HFF-Myc (cell line): ENCODE measurements at regions not wholly inside any gene's neighbourhood (a gene's known extent, or its start where the extent isn't known, plus 50 kb on each side); places are given as distances from the start of the nearest gene placed in this dataset.
"Not testable (repeated sequence)": the region's sequence is repeated elsewhere in the genome, so short reads cannot be mapped to it uniquely, and the experiment has no call there.

Source experiments
- DNase-seq: peaks from one replicate; pipeline ENCODE4 v3.0.0-alpha.2; 2011; ENCODE audit warnings: low read depth; ENCODE audit errors: extremely low read depth
- H3K4me3 ChIP-seq: replicated peaks from 2 replicates; pipeline ENCODE4 v1.5.1; 2011; ENCODE audit warnings: low read depth, mild to moderate bottlenecking, control low read depth, low read length
- CTCF ChIP-seq: IDR thresholded peaks from 2 replicates; pipeline ENCODE4 v1.5.1; 2012; ENCODE audit warnings: mild to moderate bottlenecking, low read depth, low read length, control low read depth; ENCODE audit errors: missing control alignments

GRCh38 chr2:10230499-10230898 lies 72.2 kb upstream of the HPCAL1 start:
- no peak for DNase-seq

GRCh38 chr2:10230921-10231320 lies 71.8 kb upstream of the HPCAL1 start:
- DNase-seq, H3K4me3 ChIP-seq: not testable (repeated sequence)

More at GRCh38 chr2:10230499-10230898, 72.2 kb upstream of the HPCAL1 start:
- H3K4me3 ChIP-seq, result no peak overlapping the region
- TF ChIP-seq CTCF, result no peak

- no peak overlapping the region for H3K4me3 ChIP-seq
- TF ChIP-seq CTCF, result no peak
- DNase-seq, result no peak
Observed at GRCh38 chr2:10231551-10232085, 71.1 kb upstream of the HPCAL1 start.

- no peak for TF ChIP-seq CTCF
- no peak for DNase-seq
- no peak overlapping the region for H3K4me3 ChIP-seq
Observed at GRCh38 chr2:10232096-10232815, 70.4 kb upstream of the HPCAL1 start.

- DNase-seq, result no peak
- TF ChIP-seq CTCF, result no peak
- H3K4me3 ChIP-seq, result no peak overlapping the region
Observed at GRCh38 chr2:10233131-10234012, 69.3 kb upstream of the HPCAL1 start.

- DNase-seq, result no peak
- no peak overlapping the region for H3K4me3 ChIP-seq
- no peak for TF ChIP-seq CTCF
Observed at GRCh38 chr2:10234013-10234306, 68.7 kb upstream of the HPCAL1 start.

GRCh38 chr2:10234409-10235094 lies 68.2 kb upstream of the HPCAL1 start:
- no peak for TF ChIP-seq CTCF
- no peak overlapping the region for H3K4me3 ChIP-seq
- no peak for DNase-seq
